IMR-90 (cell line): ENCODE measurements at regions not wholly inside any gene's neighbourhood (a gene's known extent, or its start where the extent isn't known, plus 50 kb on each side); places are given as distances from the start of the nearest gene placed in this dataset.

ENCODE experiments used
- ATAC-seq: fragments of 200-7000 bp; cut with Tn5 transposase; 2 replicates; pipeline ENCODE4 v1.9.1; 2020; ENCODE audit warnings: low read depth, mild to moderate bottlenecking, moderate library complexity
- BruUV-seq: library from RNA; stranded (reverse); fragments of 400-500 nt; replicated peaks from 2 replicates; lab custom pipeline; 2021; lab: Mats Ljungman, UMichigan
- CTCF ChIA-PET: fragments of 300-600 bp; formaldehyde crosslinking; extraction: SDS; loops from one replicate; lab custom pipeline; 2021; ENCODE audit warnings: antibody characterized with exemption; lab: Yijun Ruan, JAX
- POLR2A ChIA-PET: fragments of 300-600 bp; sonication (Branson Sonifier 250); formaldehyde crosslinking; loops from one replicate; lab custom pipeline; 2022; ENCODE audit warnings: antibody characterized with exemption; ENCODE audit not compliant: unreplicated experiment; lab: Charles Lee
- DNase-seq: peaks from one replicate; pipeline ENCODE4 v3.0.0; 2013
- H2AFZ ChIP-seq: replicated peaks from 2 replicates; pipeline ENCODE3; 2013; ENCODE audit warnings: low read length, mild to moderate bottlenecking; ENCODE audit not compliant: poor library complexity
- H2AK5ac ChIP-seq: 2 replicates; pipeline ENCODE4 v1.6.1; 2013; ENCODE audit warnings: low read depth, low read length, inconsistent platforms
- H2AK9ac ChIP-seq: replicated peaks from 2 replicates; pipeline ENCODE3; 2013; ENCODE audit warnings: mild to moderate bottlenecking, low read depth, low read length, moderate library complexity; ENCODE audit not compliant: poor library complexity
- H2BK120ac ChIP-seq: 2 replicates; pipeline ENCODE4 v1.6.1; 2013; ENCODE audit warnings: low read depth, low read length, inconsistent platforms
- H2BK15ac ChIP-seq: 3 replicates; pipeline ENCODE4 v1.6.1; 2013; ENCODE audit warnings: low read depth, low read length, inconsistent platforms
- H2BK20ac ChIP-seq: 2 replicates; pipeline ENCODE4 v1.6.1; 2013; ENCODE audit warnings: low read depth, mild to moderate bottlenecking, inconsistent platforms, low read length, moderate library complexity
- H2BK5ac ChIP-seq: 2 replicates; pipeline ENCODE4 v1.6.1; 2013; ENCODE audit warnings: mild to moderate bottlenecking, low read depth, low read length, inconsistent platforms; ENCODE audit not compliant: poor library complexity, severe bottlenecking
- H3K14ac ChIP-seq: replicated peaks from 2 replicates; pipeline ENCODE4 v1.6.1; 2013; ENCODE audit warnings: low read depth, low read length, inconsistent platforms
- H3K18ac ChIP-seq: 2 replicates; pipeline ENCODE4 v1.6.1; 2013; ENCODE audit warnings: low read depth, low read length, control low read depth
- H3K23ac ChIP-seq: 2 replicates; pipeline ENCODE4 v1.6.1; 2013; ENCODE audit warnings: low read depth, low read length, inconsistent platforms
- H3K27ac ChIP-seq: 2 replicates; pipeline ENCODE4 v1.5.1; 2013; ENCODE audit warnings: mild to moderate bottlenecking, control low read depth, low read length; ENCODE audit not compliant: insufficient read depth
- H3K27me3 ChIP-seq: 2 replicates; pipeline ENCODE4 v1.6.1; 2013; ENCODE audit warnings: low read length; ENCODE audit not compliant: control insufficient read depth, insufficient read depth
- H3K36me3 ChIP-seq: 2 replicates; pipeline ENCODE4 v1.6.1; 2013; ENCODE audit warnings: low read length, mixed read lengths; ENCODE audit not compliant: control insufficient read depth, insufficient read depth
- H3K4ac ChIP-seq: 2 replicates; pipeline ENCODE4 v1.6.1; 2013; ENCODE audit warnings: low read depth, low read length, inconsistent platforms
- H3K4me1 ChIP-seq: 2 replicates; pipeline ENCODE4 v1.6.1; 2013; ENCODE audit warnings: low read length, mixed read lengths; ENCODE audit not compliant: control insufficient read depth, insufficient read depth
- H3K4me2 ChIP-seq: 2 replicates; pipeline ENCODE4 v1.6.1; 2013; ENCODE audit warnings: low read depth, mild to moderate bottlenecking, control low read depth, low read length, moderate library complexity
- H3K4me3 ChIP-seq: 2 replicates; pipeline ENCODE4 v1.5.1; 2013; ENCODE audit warnings: low read depth, mild to moderate bottlenecking, control low read depth, low read length, moderate library complexity; ENCODE audit not compliant: insufficient read depth
- H3K56ac ChIP-seq: 2 replicates; pipeline ENCODE4 v1.6.1; 2013; ENCODE audit warnings: low read length, inconsistent platforms; ENCODE audit not compliant: insufficient read depth; ENCODE audit errors: extremely low read depth
- H3K79me1 ChIP-seq, 2 experiments: 2 replicates each; pipeline ENCODE4 v1.6.1; 2013; ENCODE audit warnings: low read length in 2 of 2, inconsistent platforms in 1 of 2, low read depth in 1 of 2
- H3K9ac ChIP-seq: 2 replicates; pipeline ENCODE4 v1.6.1; 2013; ENCODE audit warnings: low read depth, low read length, control low read depth
- H3K9me1 ChIP-seq: 2 replicates; pipeline ENCODE4 v1.6.1; 2013; ENCODE audit warnings: low read length, inconsistent platforms; ENCODE audit not compliant: insufficient read depth
- H3K9me3 ChIP-seq: 2 replicates; pipeline ENCODE4 v1.6.1; 2013; ENCODE audit warnings: low read length; ENCODE audit not compliant: control insufficient read depth, insufficient read depth
- H4K20me1 ChIP-seq: 2 replicates; pipeline ENCODE4 v1.6.1; 2013; ENCODE audit warnings: low read length, inconsistent platforms; ENCODE audit not compliant: insufficient read depth
- H4K5ac ChIP-seq: 2 replicates; pipeline ENCODE4 v1.6.1; 2013; ENCODE audit warnings: mild to moderate bottlenecking, low read depth, low read length, control low read depth
- H4K8ac ChIP-seq, 2 experiments: 2 replicates each; pipeline ENCODE4 v1.6.1; 2013; ENCODE audit warnings: low read depth in 2 of 2, low read length in 2 of 2, control low read depth in 1 of 2, inconsistent platforms in 1 of 2
- H4K91ac ChIP-seq: 2 replicates; pipeline ENCODE4 v1.6.1; 2013; ENCODE audit warnings: low read depth, low read length, inconsistent platforms; ENCODE audit not compliant: insufficient read depth
- BHLHE40 ChIP-seq: fragments of 150-350 bp; IDR thresholded peaks from 2 replicates; pipeline ENCODE4 v1.6.1; 2016; ENCODE audit warnings: mild to moderate bottlenecking, low read depth, low read length
- CEBPB ChIP-seq: IDR thresholded peaks from 2 replicates; pipeline ENCODE4 v1.6.1; 2012; ENCODE audit warnings: low read depth, low read length, improper control_type of control experiment
- CHD1 ChIP-seq: IDR thresholded peaks from 2 replicates; pipeline ENCODE4 v1.6.1; 2012; ENCODE audit warnings: low read depth, low read length, improper control_type of control experiment
- MAFK ChIP-seq: IDR thresholded peaks from 2 replicates; pipeline ENCODE4 v1.6.1; 2012; ENCODE audit warnings: low read depth, low read length, improper control_type of control experiment
- POLR2A ChIP-seq: IDR thresholded peaks from 2 replicates; pipeline ENCODE4 v1.6.1; 2012; ENCODE audit warnings: mild to moderate bottlenecking, low read depth, low read length
- RCOR1 ChIP-seq: IDR thresholded peaks from 2 replicates; pipeline ENCODE4 v1.6.1; 2012; ENCODE audit warnings: mild to moderate bottlenecking, low read length, improper control_type of control experiment; ENCODE audit not compliant: insufficient replicate concordance
- RFX5 ChIP-seq: IDR thresholded peaks from 2 replicates; pipeline ENCODE4 v1.8.0; 2012; ENCODE audit warnings: low read depth, mild to moderate bottlenecking, low read length, moderate library complexity
- SMC3 ChIP-seq: fragments of 150-350 bp; IDR thresholded peaks from 2 replicates; pipeline ENCODE4 v1.6.1; 2016; ENCODE audit warnings: low read depth, mild to moderate bottlenecking, antibody characterized with exemption, low read length, moderate library complexity
- WGBS, 2 experiments: methylation state at CpG; one replicate each; pipeline versions ENCODE4 v1.1.5 to v1.1.7; 2013; ENCODE audit warnings: missing lambda C conversion rate in 2 of 2; ENCODE audit not compliant: insufficient read length in 1 of 2; ENCODE audit errors: extremely low coverage in 2 of 2; 5-methylcytosine and 5-hydroxymethylcytosine counted together
- dilution Hi-C: fragments of 300-500 bp; cut with HindIII; formaldehyde crosslinking; loops from one replicate; pipeline ENCODE4 v1.14.3; 2018; ENCODE audit warnings: low sequenced_read_pairs; ENCODE audit not compliant: unreplicated experiment
- in situ Hi-C: fragments of 300-500 bp; cut with MboI; formaldehyde crosslinking; loops from 3 replicates; pipeline ENCODE4 v1.14.3; 2019; ENCODE audit warnings: low sequenced_read_pairs, inconsistent platforms, mixed read lengths
- intact Hi-C: fragments of 100-400 bp; cut with micrococcal nuclease; formaldehyde crosslinking; loops from 2 replicates; pipeline ENCODE4 v1.10.0; 2022
- TF ChIP-seq, protein P1 (sequence below): conservative IDR thresholded peaks from 2 replicates; pipeline ENCODE4 v1.5.1; 2012; ENCODE audit warnings: mild to moderate bottlenecking, low read depth, low read length, improper control_type of control experiment
- TF ChIP-seq, protein P2 (sequence below): fragments of 150-350 bp; IDR thresholded peaks from 2 replicates; pipeline ENCODE4 v1.6.1; 2017; ENCODE audit warnings: mild to moderate bottlenecking, antibody characterized with exemption, low read length, low read depth

DNA sequence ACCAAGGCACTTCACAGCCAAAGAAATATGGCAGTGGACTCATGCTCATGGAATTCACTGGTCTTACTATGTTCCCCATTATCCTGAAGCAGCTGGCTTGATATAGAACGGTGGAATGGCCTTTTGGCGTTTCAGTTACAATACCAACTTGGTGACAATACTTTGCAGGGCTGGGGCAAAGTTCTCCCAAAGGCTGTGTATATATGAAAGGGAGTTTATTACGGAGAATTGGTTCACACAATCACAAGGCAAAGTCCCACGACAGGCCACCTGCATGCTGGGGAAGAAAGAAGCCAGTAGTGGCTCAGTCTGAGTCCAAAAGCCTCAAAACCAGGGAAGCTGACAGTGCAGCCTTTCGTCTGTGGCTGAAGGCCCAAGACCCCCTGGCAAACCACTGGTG lies 50.8 kb upstream of the SMARCAD1 start:
- Histone ChIP-seq H2AFZ (no peak overlapping the region), H2BK120ac (no peak overlapping the region), H4K5ac (no peak overlapping the region), H3K9me1 (no peaks in the 10 kb centered on the region), H3K14ac (no peak overlapping the region), H3K36me3 (no peaks in the 10 kb centered on the region), H3K4ac (no peak overlapping the region), H2AK9ac (no peak overlapping the region), H3K9me3 (no peaks in the 10 kb centered on the region; the same call in 1 of the 2 replicates), H2BK5ac (no peak overlapping the region), H2BK20ac (no peak overlapping the region), H4K91ac (no peak overlapping the region), H3K27ac (no peak overlapping the region), H3K4me1 (no peaks in the 10 kb centered on the region), H3K9ac (no peak overlapping the region), H3K18ac (no peak overlapping the region), H3K23ac (no peak overlapping the region), H3K79me1 (no peaks in the 10 kb centered on the region), H3K56ac (no peak overlapping the region), H3K27me3 (no peaks in the 10 kb centered on the region), H4K8ac (no peak overlapping the region), H2AK5ac (no peak overlapping the region), H2BK15ac (no peak overlapping the region), H3K4me2 (no peak overlapping the region), H3K4me3 (no peak overlapping the region), H4K20me1 (no peaks in the 10 kb centered on the region)
- no TSS peak for BruUV-seq
- POLR2A ChIA-PET, result no interaction called here
- WGBS, 2 experiments, result no CpG with 5 or more reads among the region's 5 CpGs
- dilution Hi-C loops, result no loop called here
- TF ChIP-seq RCOR1 (no peak), RFX5 (no peak), POLR2A (no peak), MAFK (no peak), BHLHE40 (no peak), CHD1 (no peak), CEBPB (no peak), SMC3 (no peak)
- TF ChIP-seq, protein P1, sequence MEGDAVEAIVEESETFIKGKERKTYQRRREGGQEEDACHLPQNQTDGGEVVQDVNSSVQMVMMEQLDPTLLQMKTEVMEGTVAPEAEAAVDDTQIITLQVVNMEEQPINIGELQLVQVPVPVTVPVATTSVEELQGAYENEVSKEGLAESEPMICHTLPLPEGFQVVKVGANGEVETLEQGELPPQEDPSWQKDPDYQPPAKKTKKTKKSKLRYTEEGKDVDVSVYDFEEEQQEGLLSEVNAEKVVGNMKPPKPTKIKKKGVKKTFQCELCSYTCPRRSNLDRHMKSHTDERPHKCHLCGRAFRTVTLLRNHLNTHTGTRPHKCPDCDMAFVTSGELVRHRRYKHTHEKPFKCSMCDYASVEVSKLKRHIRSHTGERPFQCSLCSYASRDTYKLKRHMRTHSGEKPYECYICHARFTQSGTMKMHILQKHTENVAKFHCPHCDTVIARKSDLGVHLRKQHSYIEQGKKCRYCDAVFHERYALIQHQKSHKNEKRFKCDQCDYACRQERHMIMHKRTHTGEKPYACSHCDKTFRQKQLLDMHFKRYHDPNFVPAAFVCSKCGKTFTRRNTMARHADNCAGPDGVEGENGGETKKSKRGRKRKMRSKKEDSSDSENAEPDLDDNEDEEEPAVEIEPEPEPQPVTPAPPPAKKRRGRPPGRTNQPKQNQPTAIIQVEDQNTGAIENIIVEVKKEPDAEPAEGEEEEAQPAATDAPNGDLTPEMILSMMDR, result no peak
- TF ChIP-seq, protein P2, sequence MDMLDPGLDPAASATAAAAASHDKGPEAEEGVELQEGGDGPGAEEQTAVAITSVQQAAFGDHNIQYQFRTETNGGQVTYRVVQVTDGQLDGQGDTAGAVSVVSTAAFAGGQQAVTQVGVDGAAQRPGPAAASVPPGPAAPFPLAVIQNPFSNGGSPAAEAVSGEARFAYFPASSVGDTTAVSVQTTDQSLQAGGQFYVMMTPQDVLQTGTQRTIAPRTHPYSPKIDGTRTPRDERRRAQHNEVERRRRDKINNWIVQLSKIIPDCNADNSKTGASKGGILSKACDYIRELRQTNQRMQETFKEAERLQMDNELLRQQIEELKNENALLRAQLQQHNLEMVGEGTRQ, result no peak
- CTCF ChIA-PET, result no interaction called here
- ATAC-seq (no peak), DNase-seq (no peak)
- in situ Hi-C loops, result no loop called here
- intact Hi-C loops, result no loop called here
